ENCODE measurements at regions not wholly inside any gene's neighbourhood (a gene's known extent, or its start where the extent isn't known, plus 50 kb on each side); places are given as distances from the start of the nearest gene placed in this dataset.
A peak's percentile ranks its signal among the peaks of the same experiment; 100 is the strongest.

DNA sequence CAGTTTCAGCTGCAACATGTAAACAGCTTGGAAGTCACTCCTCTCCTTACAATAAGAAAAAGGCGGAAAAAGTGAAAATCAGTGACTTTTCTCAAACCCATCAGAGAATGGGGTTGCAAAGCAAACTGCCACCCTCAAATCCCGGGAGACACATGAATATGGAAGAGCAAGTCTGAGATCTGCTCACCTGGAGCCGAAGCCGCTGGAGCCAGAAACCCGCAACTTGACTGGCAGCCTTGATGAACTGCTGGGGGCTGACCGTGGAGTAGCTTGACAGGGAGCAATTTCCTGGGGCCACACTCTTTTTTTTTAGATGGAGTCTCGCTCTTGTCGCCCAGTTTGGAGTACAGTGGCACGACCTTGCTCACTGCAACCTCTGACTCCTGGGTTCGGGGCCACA is 208.2 kb downstream of the KIF26A start (continued):
- TF ChIP-seq, protein P1, sequence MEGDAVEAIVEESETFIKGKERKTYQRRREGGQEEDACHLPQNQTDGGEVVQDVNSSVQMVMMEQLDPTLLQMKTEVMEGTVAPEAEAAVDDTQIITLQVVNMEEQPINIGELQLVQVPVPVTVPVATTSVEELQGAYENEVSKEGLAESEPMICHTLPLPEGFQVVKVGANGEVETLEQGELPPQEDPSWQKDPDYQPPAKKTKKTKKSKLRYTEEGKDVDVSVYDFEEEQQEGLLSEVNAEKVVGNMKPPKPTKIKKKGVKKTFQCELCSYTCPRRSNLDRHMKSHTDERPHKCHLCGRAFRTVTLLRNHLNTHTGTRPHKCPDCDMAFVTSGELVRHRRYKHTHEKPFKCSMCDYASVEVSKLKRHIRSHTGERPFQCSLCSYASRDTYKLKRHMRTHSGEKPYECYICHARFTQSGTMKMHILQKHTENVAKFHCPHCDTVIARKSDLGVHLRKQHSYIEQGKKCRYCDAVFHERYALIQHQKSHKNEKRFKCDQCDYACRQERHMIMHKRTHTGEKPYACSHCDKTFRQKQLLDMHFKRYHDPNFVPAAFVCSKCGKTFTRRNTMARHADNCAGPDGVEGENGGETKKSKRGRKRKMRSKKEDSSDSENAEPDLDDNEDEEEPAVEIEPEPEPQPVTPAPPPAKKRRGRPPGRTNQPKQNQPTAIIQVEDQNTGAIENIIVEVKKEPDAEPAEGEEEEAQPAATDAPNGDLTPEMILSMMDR (IDR thresholded peaks at IDR 0.05), result no peak

DNA sequence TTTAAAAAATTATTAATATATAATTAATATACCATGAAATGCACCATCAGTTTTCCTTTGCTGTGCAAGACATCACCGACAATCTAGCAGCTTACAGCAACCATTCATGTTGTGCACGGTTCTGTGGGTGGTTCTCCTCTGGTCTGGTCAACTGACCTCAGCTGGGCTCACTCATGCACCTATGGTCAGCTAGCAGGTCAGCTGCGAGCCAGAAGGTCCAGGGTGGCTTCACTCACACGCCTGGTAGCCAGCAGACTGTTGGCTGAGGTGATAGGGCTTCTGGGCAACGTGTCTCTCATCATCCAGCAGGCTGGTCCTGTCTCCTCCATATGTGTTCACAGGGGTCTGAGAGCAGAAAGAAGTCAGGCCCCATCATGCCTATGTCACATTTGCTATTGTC is 210.4 kb downstream of the KIF26A start:
- POLR2A ChIA-PET, result no interaction called here
- Histone ChIP-seq H3K9me3 (no peaks in the 10 kb centered on the region), H2AFZ (ENCODE audit: low read depth) (no peak overlapping the region), H3K4me2 (no peak overlapping the region), H3K79me2 (ENCODE audit: insufficient read depth) (no peaks in the 10 kb centered on the region), H3K4me1 (ENCODE audit: control insufficient read depth in 1 of 2, insufficient read depth in 2 of 2, low read depth in 1 of 2, low read length in 1 of 2) (peaks cover 0 to 17% of the 10 kb centered on the region in 2 experiments; a peak in 1 of 4 replicates), H3K9ac (no peak overlapping the region), H3K4me3 (ENCODE audit: low read depth in 2 of 2, low read length in 1 of 2) (no peak overlapping the region), H3K27me3 (ENCODE audit: insufficient read depth) (no peaks in the 10 kb centered on the region), H3K9me2 (no peaks in the 10 kb centered on the region), H3K27ac (ENCODE audit: low read depth in 2 of 2, low read length in 1 of 2) (no peak overlapping the region), H3K36me3 (replicated peaks in 1 of 2; ENCODE audit: control insufficient read depth in 1 of 2, insufficient read depth in 2 of 2, low read length in 1 of 2) (no peaks in the 10 kb centered on the region), H3F3A (replicated peaks; ENCODE audit: insufficient read depth) (no peaks in the 10 kb centered on the region), H4K20me1 (ENCODE audit: insufficient read depth) (no peaks in the 10 kb centered on the region)
- DNase-seq, result no peak
- CTCF ChIA-PET, result no interaction called here
- TF ChIP-seq SIN3A (IDR thresholded peaks at IDR 0.05; ENCODE audit: borderline replicate concordance, low read depth, low read length) (no peak), SMC3 (IDR thresholded peaks at IDR 0.05; ENCODE audit: low read depth, low read length) (no peak), NRF1 (IDR thresholded peaks at IDR 0.05; ENCODE audit: low read depth, low read length) (no peak), FOSL2 (IDR thresholded peaks at IDR 0.05; ENCODE audit: borderline replicate concordance, low read depth) (no peak), GATA2 (CRISPR knock-in tag; IDR thresholded peaks at IDR 0.05) (no peak)
- TF ChIP-seq, protein P2, sequence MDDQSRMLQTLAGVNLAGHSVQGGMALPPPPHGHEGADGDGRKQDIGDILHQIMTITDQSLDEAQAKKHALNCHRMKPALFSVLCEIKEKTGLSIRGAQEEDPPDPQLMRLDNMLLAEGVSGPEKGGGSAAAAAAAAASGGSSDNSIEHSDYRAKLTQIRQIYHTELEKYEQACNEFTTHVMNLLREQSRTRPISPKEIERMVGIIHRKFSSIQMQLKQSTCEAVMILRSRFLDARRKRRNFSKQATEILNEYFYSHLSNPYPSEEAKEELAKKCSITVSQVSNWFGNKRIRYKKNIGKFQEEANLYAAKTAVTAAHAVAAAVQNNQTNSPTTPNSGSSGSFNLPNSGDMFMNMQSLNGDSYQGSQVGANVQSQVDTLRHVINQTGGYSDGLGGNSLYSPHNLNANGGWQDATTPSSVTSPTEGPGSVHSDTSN (IDR thresholded peaks at IDR 0.05), result no peak
- WGBS (ENCODE audit: low lambda C conversion rate), result 18% methylated on average over 5 of the region's 5 CpGs

DNA sequence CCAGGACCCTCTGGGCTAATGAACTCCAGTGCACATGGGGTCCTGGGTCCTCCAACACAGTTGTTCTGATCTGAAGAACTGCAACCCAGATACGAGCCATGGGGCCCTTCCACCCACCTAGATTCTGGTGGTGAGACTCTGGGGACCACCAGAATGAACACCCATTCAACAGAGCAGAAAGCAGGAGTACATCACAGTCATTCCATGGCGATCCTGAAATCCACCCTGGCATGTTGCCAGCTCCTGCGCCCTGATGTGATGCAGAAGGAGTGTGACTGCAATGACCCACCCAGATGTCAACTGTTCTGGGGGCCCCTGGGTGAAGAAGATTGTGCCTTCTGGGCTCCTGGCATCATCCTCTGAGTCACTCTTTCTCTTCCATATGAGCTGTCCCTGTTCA is 211.6 kb downstream of the KIF26A start:
- no peaks in the 10 kb centered on the region for H3K36me3 ChIP-seq (replicated peaks in 1 of 2; ENCODE audit: control insufficient read depth in 1 of 2, insufficient read depth in 2 of 2, low read length in 1 of 2)
- DNase-seq, result no peak
- no peaks in the 10 kb centered on the region for H3K9me2 ChIP-seq
- no peaks in the 10 kb centered on the region for H3K27me3 ChIP-seq (ENCODE audit: insufficient read depth)
- H3K79me2 ChIP-seq (ENCODE audit: insufficient read depth), result no peaks in the 10 kb centered on the region
- no peaks in the 10 kb centered on the region for H4K20me1 ChIP-seq (ENCODE audit: insufficient read depth)
- TF ChIP-seq, protein P2 (IDR thresholded peaks at IDR 0.05), result no peak
- TF ChIP-seq RCOR1 (IDR thresholded peaks at IDR 0.05; ENCODE audit: low read length) (no peak), RFX5 (IDR thresholded peaks at IDR 0.05; ENCODE audit: low read length) (no peak), SMC3 (IDR thresholded peaks at IDR 0.05; ENCODE audit: low read depth, low read length) (no peak), FOXM1 (IDR thresholded peaks at IDR 0.05; ENCODE audit: low read depth) (no peak), RAD21 (IDR thresholded peaks at IDR 0.05; ENCODE audit: low read length) (no peak), TEAD4 (IDR thresholded peaks at IDR 0.05; ENCODE audit: borderline replicate concordance, insufficient read depth) (no peak)
- TF ChIP-seq, protein P3, sequence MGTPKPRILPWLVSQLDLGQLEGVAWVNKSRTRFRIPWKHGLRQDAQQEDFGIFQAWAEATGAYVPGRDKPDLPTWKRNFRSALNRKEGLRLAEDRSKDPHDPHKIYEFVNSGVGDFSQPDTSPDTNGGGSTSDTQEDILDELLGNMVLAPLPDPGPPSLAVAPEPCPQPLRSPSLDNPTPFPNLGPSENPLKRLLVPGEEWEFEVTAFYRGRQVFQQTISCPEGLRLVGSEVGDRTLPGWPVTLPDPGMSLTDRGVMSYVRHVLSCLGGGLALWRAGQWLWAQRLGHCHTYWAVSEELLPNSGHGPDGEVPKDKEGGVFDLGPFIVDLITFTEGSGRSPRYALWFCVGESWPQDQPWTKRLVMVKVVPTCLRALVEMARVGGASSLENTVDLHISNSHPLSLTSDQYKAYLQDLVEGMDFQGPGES (IDR thresholded peaks at IDR 0.05; ENCODE audit: low read depth, low read length), result no peak
- TF ChIP-seq, protein P1 (IDR thresholded peaks at IDR 0.05), result no peak
- ChIA-PET POLR2A (no interaction called here), CTCF (interaction anchor here (0.6 to 1.9 kb wide), 4 partner anchors 9 to 55 kb away, joined by 3 to 7 read pairs (median 4); no protein-coding TSS in a partner anchor)
- H3K9ac ChIP-seq, result no peak overlapping the region
- peak overlapping the region in 1 of 2 experiments; percentile 53; a peak in 1 of 4 replicates for H3K27ac ChIP-seq (ENCODE audit: low read depth in 2 of 2, low read length in 1 of 2)
- H3K9me3 ChIP-seq, result no peaks in the 10 kb centered on the region
- 27% methylated on average over 2 of the region's 3 CpGs for WGBS (ENCODE audit: low lambda C conversion rate)
- no peak overlapping the region for H2AFZ ChIP-seq (ENCODE audit: low read depth)
- H3K4me3 ChIP-seq (ENCODE audit: low read depth in 2 of 2, low read length in 1 of 2), result no peak overlapping the region
- H3K4me1 ChIP-seq (ENCODE audit: control insufficient read depth in 1 of 2, insufficient read depth in 2 of 2, low read depth in 1 of 2, low read length in 1 of 2), result peaks cover 0 to 17% of the 10 kb centered on the region in 2 experiments; a peak in 1 of 4 replicates
- H3F3A ChIP-seq (replicated peaks; ENCODE audit: insufficient read depth), result no peaks in the 10 kb centered on the region
- no peak overlapping the region for H3K4me2 ChIP-seq

Measured in SK-N-SH (cell line).